ENCODE measurements at regions not wholly inside any gene's neighbourhood (a gene's known extent, or its start where the extent isn't known, plus 50 kb on each side); places are given as distances from the start of the nearest gene placed in this dataset.

DNA sequence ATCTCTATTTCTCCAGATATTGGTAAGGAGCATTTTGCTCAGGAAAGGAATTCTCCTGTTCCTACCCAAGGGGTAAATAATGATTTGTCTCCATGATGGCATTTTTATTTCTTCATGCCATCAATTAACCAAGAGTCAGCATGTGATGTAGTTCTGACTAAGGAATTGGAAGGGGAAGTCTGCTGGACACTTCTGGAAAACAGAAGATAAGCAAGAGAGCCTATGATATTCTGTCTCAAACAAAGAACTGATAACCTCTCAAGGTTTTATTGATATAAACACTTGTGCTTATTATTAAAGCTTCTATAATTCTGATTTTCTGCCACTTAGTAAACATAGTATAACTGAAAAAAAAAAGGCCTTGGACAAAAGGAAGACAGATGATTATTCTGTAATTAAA, 673.0 kb upstream of the CHORDC1 start:
- TF ChIP-seq NFIC (IDR thresholded peaks at IDR 0.05): no peak
- no peak for TF ChIP-seq YY1 (IDR thresholded peaks at IDR 0.05; ENCODE audit: low read depth)
- no peak for TF ChIP-seq CREB1 (IDR thresholded peaks at IDR 0.05; ENCODE audit: low read depth)
- no peak for TF ChIP-seq TEAD4 (IDR thresholded peaks at IDR 0.05)
- TF ChIP-seq EP300 (IDR thresholded peaks at IDR 0.05; ENCODE audit: borderline replicate concordance): no peak
- no peak for TF ChIP-seq CEBPB (IDR thresholded peaks at IDR 0.05)
- TF ChIP-seq ZBTB7A (IDR thresholded peaks at IDR 0.05; ENCODE audit: low read depth): no peak
- TF ChIP-seq TCF12 (IDR thresholded peaks at IDR 0.05; ENCODE audit: low read depth): no peak
- TF ChIP-seq FOXM1 (IDR thresholded peaks at IDR 0.05; ENCODE audit: borderline replicate concordance, low read depth): no peak
- TF ChIP-seq, protein P1, sequence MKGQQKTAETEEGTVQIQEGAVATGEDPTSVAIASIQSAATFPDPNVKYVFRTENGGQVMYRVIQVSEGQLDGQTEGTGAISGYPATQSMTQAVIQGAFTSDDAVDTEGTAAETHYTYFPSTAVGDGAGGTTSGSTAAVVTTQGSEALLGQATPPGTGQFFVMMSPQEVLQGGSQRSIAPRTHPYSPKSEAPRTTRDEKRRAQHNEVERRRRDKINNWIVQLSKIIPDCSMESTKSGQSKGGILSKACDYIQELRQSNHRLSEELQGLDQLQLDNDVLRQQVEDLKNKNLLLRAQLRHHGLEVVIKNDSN (IDR thresholded peaks at IDR 0.05): no peak
- TF ChIP-seq TAF1 (IDR thresholded peaks at IDR 0.05; ENCODE audit: low read depth): no peak
- TF ChIP-seq RAD21 (IDR thresholded peaks at IDR 0.05; ENCODE audit: low read depth): no peak
- no peak for TF ChIP-seq EGR1 (IDR thresholded peaks at IDR 0.05)
- no peak for TF ChIP-seq MAX (IDR thresholded peaks at IDR 0.05)
- TF ChIP-seq REST (IDR thresholded peaks at IDR 0.05; ENCODE audit: low read depth): no peak

GRCh38 chr11:90890347-90890746, 667.5 kb upstream of the CHORDC1 start:
- TF ChIP-seq EP300 (IDR thresholded peaks at IDR 0.05; ENCODE audit: borderline replicate concordance): no peak
- no peak for TF ChIP-seq EGR1 (IDR thresholded peaks at IDR 0.05)
- no peak for TF ChIP-seq MAX (IDR thresholded peaks at IDR 0.05)
- no peak for TF ChIP-seq RAD21 (IDR thresholded peaks at IDR 0.05; ENCODE audit: low read depth)
- TF ChIP-seq YY1 (IDR thresholded peaks at IDR 0.05; ENCODE audit: low read depth): no peak
- TF ChIP-seq TEAD4 (IDR thresholded peaks at IDR 0.05): no peak
- no peak for TF ChIP-seq ZBTB7A (IDR thresholded peaks at IDR 0.05; ENCODE audit: low read depth)
- TF ChIP-seq NFIC (IDR thresholded peaks at IDR 0.05): no peak
- TF ChIP-seq, protein P1 (IDR thresholded peaks at IDR 0.05): no peak
- TF ChIP-seq FOXM1 (IDR thresholded peaks at IDR 0.05; ENCODE audit: borderline replicate concordance, low read depth): no peak

DNA sequence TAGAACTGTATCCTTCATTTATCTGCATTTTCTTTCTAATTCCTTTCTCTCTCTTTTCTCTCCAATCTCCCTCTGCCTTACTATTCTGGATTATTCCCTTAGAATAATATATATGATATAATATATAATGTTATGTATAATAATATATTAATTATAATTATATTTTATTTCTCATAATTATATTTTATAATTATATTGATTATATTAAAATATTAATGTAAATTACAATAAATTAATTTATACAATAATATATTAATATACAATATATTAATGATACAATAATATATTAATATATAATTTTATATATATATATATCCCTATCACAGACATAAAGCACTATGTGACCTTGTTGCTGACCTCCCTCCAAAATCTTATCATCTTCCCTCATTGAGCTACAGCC, 661.3 kb upstream of the CHORDC1 start:
- TF ChIP-seq EP300 (IDR thresholded peaks at IDR 0.05; ENCODE audit: borderline replicate concordance) (no peak), MAX (IDR thresholded peaks at IDR 0.05) (no peak), YY1 (IDR thresholded peaks at IDR 0.05; ENCODE audit: low read depth) (no peak), EGR1 (IDR thresholded peaks at IDR 0.05) (no peak), TEAD4 (IDR thresholded peaks at IDR 0.05) (no peak), ZBTB7A (IDR thresholded peaks at IDR 0.05; ENCODE audit: low read depth) (no peak), FOXM1 (IDR thresholded peaks at IDR 0.05; ENCODE audit: borderline replicate concordance, low read depth) (no peak), TCF12 (IDR thresholded peaks at IDR 0.05; ENCODE audit: low read depth) (no peak)

- no peak for TF ChIP-seq FOXM1 (IDR thresholded peaks at IDR 0.05; ENCODE audit: borderline replicate concordance, low read depth)
- no peak for TF ChIP-seq NFIC (IDR thresholded peaks at IDR 0.05)
- TF ChIP-seq ZBTB7A (IDR thresholded peaks at IDR 0.05; ENCODE audit: low read depth): no peak
- TF ChIP-seq MAX (IDR thresholded peaks at IDR 0.05): no peak
- no peak for TF ChIP-seq CEBPB (IDR thresholded peaks at IDR 0.05)
- TF ChIP-seq TCF12 (IDR thresholded peaks at IDR 0.05; ENCODE audit: low read depth): no peak
- TF ChIP-seq RAD21 (IDR thresholded peaks at IDR 0.05; ENCODE audit: low read depth): no peak
- TF ChIP-seq CREB1 (IDR thresholded peaks at IDR 0.05; ENCODE audit: low read depth): no peak
- no peak for TF ChIP-seq TEAD4 (IDR thresholded peaks at IDR 0.05)
- TF ChIP-seq REST (IDR thresholded peaks at IDR 0.05; ENCODE audit: low read depth): no peak
These were observed 652.1 kb upstream of the CHORDC1 start for GRCh38 chr11:90874986-90875385.

- TF ChIP-seq CREB1 (IDR thresholded peaks at IDR 0.05; ENCODE audit: low read depth): no peak
- no peak for TF ChIP-seq TAF1 (IDR thresholded peaks at IDR 0.05; ENCODE audit: low read depth)
- TF ChIP-seq EP300 (IDR thresholded peaks at IDR 0.05; ENCODE audit: borderline replicate concordance): no peak
- TF ChIP-seq NFIC (IDR thresholded peaks at IDR 0.05): no peak
- no peak for TF ChIP-seq CEBPB (IDR thresholded peaks at IDR 0.05)
- no peak for TF ChIP-seq EGR1 (IDR thresholded peaks at IDR 0.05)
- no peak for TF ChIP-seq RAD21 (IDR thresholded peaks at IDR 0.05; ENCODE audit: low read depth)
- no peak for TF ChIP-seq TCF12 (IDR thresholded peaks at IDR 0.05; ENCODE audit: low read depth)
- no peak for TF ChIP-seq YY1 (IDR thresholded peaks at IDR 0.05; ENCODE audit: low read depth)
- no peak for TF ChIP-seq ZBTB7A (IDR thresholded peaks at IDR 0.05; ENCODE audit: low read depth)
- no peak for TF ChIP-seq MAX (IDR thresholded peaks at IDR 0.05)
These were observed 651.4 kb upstream of the CHORDC1 start for GRCh38 chr11:90874281-90874680.

Measured in Ishikawa (cell line).